ENCODE measurements at regions not wholly inside any gene's neighbourhood (a gene's known extent, or its start where the extent isn't known, plus 50 kb on each side); places are given as distances from the start of the nearest gene placed in this dataset.

DNA sequence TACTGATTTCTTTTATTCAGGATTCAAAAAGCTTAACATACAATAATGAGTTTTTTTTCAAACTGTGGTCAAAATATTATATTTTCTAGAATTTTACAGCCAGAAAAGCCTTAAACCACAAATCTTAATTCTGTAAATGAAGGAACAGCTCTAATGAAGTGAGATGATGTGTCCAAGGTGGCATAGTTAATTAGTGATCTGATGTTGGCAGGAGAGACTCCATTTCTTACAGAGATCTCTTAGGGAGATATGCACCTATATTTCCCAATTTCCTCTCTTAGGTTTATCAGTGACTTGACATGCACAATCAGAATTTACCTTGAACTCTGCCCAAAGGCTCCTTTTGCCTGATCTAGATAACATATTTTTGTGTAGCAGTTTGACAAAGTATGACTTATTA, 211.1 kb upstream of the ZNF804B start:
- H3K9me3 ChIP-seq (ENCODE audit: low read depth, low read length) = no peaks in the 10 kb centered on the region
- no peaks in the 10 kb centered on the region for H3K36me3 ChIP-seq (ENCODE audit: insufficient read depth, low read length)
- DNase-seq (ENCODE audit: low read depth, low spot score) = no peak
- H3K4me3 ChIP-seq = no peak overlapping the region
- no peak overlapping the region for H3K27ac ChIP-seq
- TF ChIP-seq POLR2AphosphoS5 (IDR thresholded peaks at IDR 0.05; ENCODE audit: borderline replicate concordance, low read depth, low read length) = no peak
- TF ChIP-seq EZH2 (IDR thresholded peaks at IDR 0.05) = no peak
- TF ChIP-seq FOXP2 (optimal IDR thresholded peaks at IDR 0.05; ENCODE audit: control extremely low read depth, extremely low read length, insufficient read depth) = no peak
- no peak overlapping the region for H3K9ac ChIP-seq (ENCODE audit: insufficient read length)

DNA sequence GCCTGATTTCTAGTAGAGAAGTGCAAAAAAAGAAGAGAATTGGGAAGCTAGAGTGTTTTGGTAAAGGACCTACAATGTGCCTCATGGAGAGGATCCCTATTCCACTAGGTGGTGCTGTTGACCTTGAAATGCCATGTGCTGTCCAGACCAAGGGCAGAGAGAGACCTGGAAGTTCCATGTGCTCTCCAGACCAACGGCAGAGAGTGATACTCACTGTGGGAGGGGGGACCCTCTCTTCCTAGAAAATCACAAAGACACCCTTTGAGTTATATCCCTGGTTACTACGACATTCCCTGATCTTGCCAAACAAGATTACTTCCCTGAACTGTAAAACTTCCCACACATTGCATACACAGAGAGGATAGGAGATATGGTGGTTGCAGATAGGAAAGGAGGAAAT, 212.7 kb upstream of the ZNF804B start:
- H3K9ac ChIP-seq (ENCODE audit: insufficient read length) = no peak overlapping the region
- H3K27ac ChIP-seq = no peak overlapping the region
- H3K4me3 ChIP-seq = no peak overlapping the region
- no peaks in the 10 kb centered on the region for H3K36me3 ChIP-seq (ENCODE audit: insufficient read depth, low read length)
- DNase-seq (ENCODE audit: low read depth, low spot score) = no peak
- TF ChIP-seq POLR2AphosphoS5 (IDR thresholded peaks at IDR 0.05; ENCODE audit: borderline replicate concordance, low read depth, low read length) (no peak), FOXP2 (optimal IDR thresholded peaks at IDR 0.05; ENCODE audit: control extremely low read depth, extremely low read length, insufficient read depth) (no peak), EZH2 (IDR thresholded peaks at IDR 0.05) (no peak)
- no peaks in the 10 kb centered on the region for H3K9me3 ChIP-seq (ENCODE audit: low read depth, low read length)

DNA sequence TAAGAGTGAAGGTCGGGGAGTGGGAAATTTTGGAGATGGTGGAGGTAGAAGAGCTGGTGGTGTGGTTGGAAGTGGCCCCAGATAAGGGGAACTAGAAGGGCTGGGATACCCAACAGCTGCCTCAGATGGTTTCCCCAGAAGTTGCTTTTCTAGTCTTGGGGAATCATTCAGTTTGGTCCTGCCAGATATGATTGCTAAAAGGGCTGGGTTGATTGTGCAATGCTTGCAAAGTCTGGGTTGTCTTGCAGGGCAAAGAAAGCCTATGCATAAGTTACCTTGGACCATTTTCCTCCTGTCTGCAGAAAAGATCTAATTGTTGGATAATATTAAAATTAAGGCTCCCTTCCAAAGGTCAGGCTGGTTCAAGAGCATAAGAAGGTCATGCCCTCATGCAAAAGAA, 213.8 kb upstream of the ZNF804B start:
- no peak for DNase-seq (ENCODE audit: low read depth, low spot score)
- Histone ChIP-seq H3K9ac (ENCODE audit: insufficient read length) (no peak overlapping the region), H3K4me3 (no peak overlapping the region), H3K36me3 (ENCODE audit: insufficient read depth, low read length) (no peaks in the 10 kb centered on the region), H3K9me3 (ENCODE audit: low read depth, low read length) (no peaks in the 10 kb centered on the region), H3K27ac (no peak overlapping the region)
- TF ChIP-seq EZH2 (IDR thresholded peaks at IDR 0.05) (no peak), POLR2AphosphoS5 (IDR thresholded peaks at IDR 0.05; ENCODE audit: borderline replicate concordance, low read depth, low read length) (no peak), FOXP2 (optimal IDR thresholded peaks at IDR 0.05; ENCODE audit: control extremely low read depth, extremely low read length, insufficient read depth) (no peak)

GRCh38 chr7:88540012-88540411, 219.5 kb upstream of the ZNF804B start:
- Histone ChIP-seq H3K9ac (ENCODE audit: insufficient read length) (no peak overlapping the region), H3K9me3 (ENCODE audit: low read depth, low read length) (no peaks in the 10 kb centered on the region), H3K4me3 (no peak overlapping the region), H3K27ac (no peak overlapping the region), H3K36me3 (ENCODE audit: insufficient read depth, low read length) (no peaks in the 10 kb centered on the region)
- no peak for DNase-seq (ENCODE audit: low read depth, low spot score)
- TF ChIP-seq POLR2AphosphoS5 (IDR thresholded peaks at IDR 0.05; ENCODE audit: borderline replicate concordance, low read depth, low read length) = no peak

- no peaks in the 10 kb centered on the region for H3K9me3 ChIP-seq (ENCODE audit: low read depth, low read length)
- TF ChIP-seq EZH2 (IDR thresholded peaks at IDR 0.05) = no peak
- no peak for TF ChIP-seq FOXP2 (optimal IDR thresholded peaks at IDR 0.05; ENCODE audit: control extremely low read depth, extremely low read length, insufficient read depth)
- no peak for TF ChIP-seq POLR2AphosphoS5 (IDR thresholded peaks at IDR 0.05; ENCODE audit: borderline replicate concordance, low read depth, low read length)
- H3K4me3 ChIP-seq = no peak overlapping the region
- H3K9ac ChIP-seq (ENCODE audit: insufficient read length) = no peak overlapping the region
- no peaks in the 10 kb centered on the region for H3K36me3 ChIP-seq (ENCODE audit: insufficient read depth, low read length)
- DNase-seq (ENCODE audit: low read depth, low spot score) = no peak
- no peak overlapping the region for H3K27ac ChIP-seq
Observed at GRCh38 chr7:88539518-88539917, 220.0 kb upstream of the ZNF804B start.

DNA sequence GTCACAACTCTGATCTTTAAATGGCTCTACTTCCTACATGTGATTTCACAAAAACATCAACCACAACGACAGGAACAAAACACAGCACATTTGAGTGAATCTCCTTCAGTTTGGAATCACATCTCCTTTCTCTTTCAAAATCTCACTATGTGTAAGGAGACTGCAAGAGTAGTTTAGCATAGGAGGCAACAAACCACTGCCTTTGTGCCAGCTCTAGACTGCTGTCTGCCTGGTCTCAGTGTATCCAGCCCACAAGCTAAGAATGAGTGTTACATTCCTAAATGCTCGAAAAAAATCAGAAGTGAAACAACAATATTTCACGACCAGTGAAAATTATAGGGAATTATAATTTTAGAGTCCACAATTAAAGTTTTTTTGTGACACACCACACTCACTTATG, 217.0 kb upstream of the STEAP4 start:
- H3K9ac ChIP-seq (ENCODE audit: insufficient read length) = no peak overlapping the region
- H3K4me3 ChIP-seq = no peak overlapping the region
- H3K27ac ChIP-seq = no peak overlapping the region
- no peak for DNase-seq (ENCODE audit: low read depth, low spot score)
- H3K36me3 ChIP-seq (ENCODE audit: insufficient read depth, low read length) = no peaks in the 10 kb centered on the region
- no peaks in the 10 kb centered on the region for H3K9me3 ChIP-seq (ENCODE audit: low read depth, low read length)
- TF ChIP-seq POLR2AphosphoS5 (IDR thresholded peaks at IDR 0.05; ENCODE audit: borderline replicate concordance, low read depth, low read length) (no peak), FOXP2 (optimal IDR thresholded peaks at IDR 0.05; ENCODE audit: control extremely low read depth, extremely low read length, insufficient read depth) (no peak), EZH2 (IDR thresholded peaks at IDR 0.05) (no peak)

DNA sequence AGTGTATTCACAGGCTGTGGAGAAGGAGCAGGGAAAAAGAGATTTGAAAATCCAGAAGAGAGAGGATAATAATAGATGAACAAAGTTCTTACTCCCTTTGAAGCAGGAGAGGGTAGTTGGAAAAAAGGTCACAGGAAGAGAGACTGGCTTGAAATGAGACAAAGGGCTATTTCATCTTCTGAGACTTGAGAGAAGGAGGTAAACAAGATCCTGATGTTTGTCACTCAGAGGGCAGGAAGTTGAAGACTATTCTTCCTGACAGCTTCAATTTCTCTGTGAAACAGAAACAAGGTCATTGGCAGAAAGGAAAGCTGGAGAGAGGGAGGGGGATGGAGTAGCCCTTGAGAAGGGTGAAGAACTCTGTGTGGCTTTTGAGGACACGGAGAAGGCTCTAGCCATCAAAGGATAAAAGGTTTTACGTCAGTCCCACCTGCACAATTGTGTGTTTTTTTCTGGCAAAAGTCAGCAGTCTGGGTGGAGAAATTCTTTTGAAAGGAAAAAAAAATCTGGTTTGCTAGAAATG, 216.1 kb upstream of the STEAP4 start:
- no peak overlapping the region for H3K27ac ChIP-seq
- no peak overlapping the region for H3K4me3 ChIP-seq
- no peaks in the 10 kb centered on the region for H3K36me3 ChIP-seq (ENCODE audit: insufficient read depth, low read length)
- TF ChIP-seq EZH2 (IDR thresholded peaks at IDR 0.05) = no peak
- no peak for TF ChIP-seq POLR2AphosphoS5 (IDR thresholded peaks at IDR 0.05; ENCODE audit: borderline replicate concordance, low read depth, low read length)
- H3K9me3 ChIP-seq (ENCODE audit: low read depth, low read length) = no peaks in the 10 kb centered on the region
- no peak overlapping the region for H3K9ac ChIP-seq (ENCODE audit: insufficient read length)
- no peak for DNase-seq (ENCODE audit: low read depth, low spot score)

DNA sequence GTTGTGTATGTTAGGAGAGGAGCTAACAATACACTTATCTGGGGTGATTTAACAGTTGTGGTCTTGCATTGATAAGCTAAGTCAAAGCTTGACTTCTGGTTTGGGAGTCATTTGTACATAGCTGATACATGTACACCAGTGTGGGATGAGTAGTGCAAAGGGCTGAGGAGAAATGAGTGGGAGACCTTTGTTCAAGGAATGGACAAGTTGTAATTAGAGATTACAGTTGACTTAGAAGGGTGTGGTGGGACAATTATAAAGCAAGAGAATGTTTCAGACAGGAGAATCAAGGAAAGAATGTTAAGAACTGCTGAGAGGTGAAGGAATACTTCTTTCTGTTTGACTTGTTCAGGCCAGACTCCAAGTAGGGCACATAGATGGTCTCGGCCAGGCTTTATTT, 209.7 kb upstream of the STEAP4 start:
- DNase-seq (ENCODE audit: low read depth, low spot score) = no peak
- Histone ChIP-seq H3K9me3 (ENCODE audit: low read depth, low read length) (no peaks in the 10 kb centered on the region), H3K36me3 (ENCODE audit: insufficient read depth, low read length) (no peaks in the 10 kb centered on the region), H3K4me3 (no peak overlapping the region), H3K27ac (no peak overlapping the region), H3K9ac (ENCODE audit: insufficient read length) (no peak overlapping the region)
- TF ChIP-seq POLR2AphosphoS5 (IDR thresholded peaks at IDR 0.05; ENCODE audit: borderline replicate concordance, low read depth, low read length) (no peak), EZH2 (IDR thresholded peaks at IDR 0.05) (no peak), FOXP2 (optimal IDR thresholded peaks at IDR 0.05; ENCODE audit: control extremely low read depth, extremely low read length, insufficient read depth) (no peak)

- TF ChIP-seq FOXP2 (optimal IDR thresholded peaks at IDR 0.05; ENCODE audit: control extremely low read depth, extremely low read length, insufficient read depth) = no peak
- no peak for TF ChIP-seq EZH2 (IDR thresholded peaks at IDR 0.05)
- TF ChIP-seq POLR2AphosphoS5 (IDR thresholded peaks at IDR 0.05; ENCODE audit: borderline replicate concordance, low read depth, low read length) = no peak
- no peak overlapping the region for H3K9ac ChIP-seq (ENCODE audit: insufficient read length)
Observed at GRCh38 chr7:88515301-88515700, 208.6 kb upstream of the STEAP4 start.

More at GRCh38 chr7:88515301-88515700, 208.6 kb upstream of the STEAP4 start:
- no peak overlapping the region for H3K4me3 ChIP-seq
- no peak overlapping the region for H3K27ac ChIP-seq
- no peak for DNase-seq (ENCODE audit: low read depth, low spot score)
- H3K36me3 ChIP-seq (ENCODE audit: insufficient read depth, low read length) = no peaks in the 10 kb centered on the region
- no peaks in the 10 kb centered on the region for H3K9me3 ChIP-seq (ENCODE audit: low read depth, low read length)

All from SK-N-MC (cell line).